ENCODE measurements at regions not wholly inside any gene's neighbourhood (a gene's known extent, or its start where the extent isn't known, plus 50 kb on each side); places are given as distances from the start of the nearest gene placed in this dataset.
A peak's percentile ranks its signal among the peaks of the same experiment; 100 is the strongest.

- no peak for DNase-seq
Observed at GRCh38 chr18:24741321-24741720, 280.9 kb downstream of the HRH4 start.

GRCh38 chr18:24741965-24742724 is 281.7 kb downstream of the HRH4 start:
- no peak for DNase-seq

- DNase-seq = no peak
Observed at GRCh38 chr18:24754583-24755253, 294.3 kb downstream of the HRH4 start.

GRCh38 chr18:24756385-24756784 is 295.9 kb downstream of the HRH4 start:
- no peak for DNase-seq

- DNase-seq = no peak
Observed at GRCh38 chr18:24757134-24757533, 296.7 kb downstream of the HRH4 start.

GRCh38 chr18:24761765-24762164 is 301.3 kb downstream of the HRH4 start:
- DNase-seq = no peak

GRCh38 chr18:24762511-24762910 is 302.1 kb downstream of the HRH4 start:
- DNase-seq = no peak

- DNase-seq = no peak
Observed at GRCh38 chr18:24763765-24764513, 303.5 kb downstream of the HRH4 start.

- no peak for DNase-seq
Observed at GRCh38 chr18:24764766-24765165, 304.3 kb downstream of the HRH4 start.

GRCh38 chr18:24766376-24766775 is 305.9 kb downstream of the HRH4 start:
- DNase-seq = no peak

GRCh38 chr18:24770311-24771024 is 310.0 kb downstream of the HRH4 start:
- no peak for DNase-seq

- no peak for DNase-seq
Observed at GRCh38 chr18:24771300-24771699, 310.9 kb downstream of the HRH4 start.

- DNase-seq = no peak
Observed at GRCh38 chr18:24773101-24773500, 312.7 kb downstream of the HRH4 start.

GRCh38 chr18:24776019-24776418 is 315.6 kb downstream of the HRH4 start:
- no peak for DNase-seq

GRCh38 chr18:24778810-24779418 is 318.5 kb downstream of the HRH4 start:
- no peak for DNase-seq

- no peak for DNase-seq
Observed at GRCh38 chr18:24782566-24782965, 322.1 kb downstream of the HRH4 start.

- no peak for DNase-seq
Observed at GRCh38 chr18:24785019-24785418, 324.6 kb downstream of the HRH4 start.

GRCh38 chr18:24786027-24786426 is 325.6 kb downstream of the HRH4 start:
- DNase-seq = no peak

GRCh38 chr18:24790347-24790746 is 329.9 kb downstream of the HRH4 start:
- DNase-seq = peak; percentile 9

GRCh38 chr18:24791751-24792545 is 331.5 kb downstream of the HRH4 start:
- no peak for DNase-seq

GRCh38 chr18:24793742-24794141 is 333.3 kb downstream of the HRH4 start:
- DNase-seq = no peak

GRCh38 chr18:24795129-24795528 is 334.7 kb downstream of the HRH4 start:
- no peak for DNase-seq

Measured in suppressor macrophage treated with lipopolysaccharide for 4 hours (primary cell).